Natural killer cell (primary cell): ENCODE measurements at regions not wholly inside any gene's neighbourhood (a gene's known extent, or its start where the extent isn't known, plus 50 kb on each side); places are given as distances from the start of the nearest gene placed in this dataset.

ENCODE experiments used
- ATAC-seq, 3 donors: fragments of 150-1000 bp in 2 of 3; fragments of 200-7000 bp in 1 of 3; cut with Tn5 transposase; 1 replicate in 1 of 3; 2 replicates in 2 of 3; pipeline ENCODE4 v1.10.0; 2021; ENCODE audit warnings: mild to moderate bottlenecking in 2 of 3, moderate library complexity in 2 of 3
- DNase-seq, 2 donors: peaks; one replicate each; pipeline versions ENCODE4 v3.0.0 to v3.0.0-alpha.2; 2013 to 2021; ENCODE audit warnings: mixed read lengths in 1 of 2
- H3K27ac ChIP-seq: one replicate; pipeline ENCODE4 v1.5.1; 2013; ENCODE audit warnings: mild to moderate bottlenecking, low read length
- H3K27me3 ChIP-seq: one replicate; pipeline ENCODE4 v1.6.1; 2013; ENCODE audit warnings: low read length; ENCODE audit not compliant: control insufficient read depth, insufficient read depth
- H3K36me3 ChIP-seq: one replicate; pipeline ENCODE4 v1.6.1; 2013; ENCODE audit warnings: low read length; ENCODE audit not compliant: control insufficient read depth, insufficient read depth
- H3K4me1 ChIP-seq: one replicate; pipeline ENCODE4 v1.6.1; 2013; ENCODE audit warnings: low read length; ENCODE audit not compliant: control insufficient read depth, insufficient read depth
- H3K4me3 ChIP-seq: one replicate; pipeline ENCODE4 v1.5.1; 2013; ENCODE audit warnings: low read length
- H3K9me3 ChIP-seq: one replicate; pipeline ENCODE4 v1.6.1; 2013; ENCODE audit warnings: low read length; ENCODE audit not compliant: control insufficient read depth, insufficient read depth
- H3K27ac Mint-ChIP-seq, 2 donors: one replicate each; pipeline ENCODE4 v1.8.0; 2022; ENCODE audit warnings: mild to moderate bottlenecking in 2 of 2, mixed read lengths in 2 of 2, moderate library complexity in 1 of 2
- H3K27me3 Mint-ChIP-seq, 2 donors: one replicate each; pipeline ENCODE4 v1.8.0; 2022; ENCODE audit warnings: low read depth in 2 of 2, mixed read lengths in 2 of 2
- H3K36me3 Mint-ChIP-seq: one replicate; pipeline ENCODE4 v1.8.0; 2022; ENCODE audit warnings: mixed read lengths
- H3K4me1 Mint-ChIP-seq, 2 donors: one replicate each; pipeline ENCODE4 v1.8.0; 2022; ENCODE audit warnings: mixed read lengths in 2 of 2
- H3K4me3 Mint-ChIP-seq: one replicate; pipeline ENCODE4 v1.8.0; 2022; ENCODE audit warnings: mild to moderate bottlenecking, moderate library complexity, mixed read lengths
- H3K9me3 Mint-ChIP-seq, 2 donors: one replicate each; pipeline ENCODE4 v1.8.0; 2022; ENCODE audit warnings: mixed read lengths in 2 of 2
- WGBS: methylation state at CpG from one replicate; pipeline ENCODE4 v1.1.7; 2013; ENCODE audit warnings: missing lambda C conversion rate; ENCODE audit not compliant: insufficient coverage; 5-methylcytosine and 5-hydroxymethylcytosine counted together
- intact Hi-C: fragments of 100-400 bp; cut with micrococcal nuclease; formaldehyde crosslinking; loops from one replicate; pipeline ENCODE4 v1.14.2; 2022
- TF ChIP-seq, protein P1 (sequence below): fragments of 200-600 bp; IDR thresholded peaks from one replicate; pipeline ENCODE4 v1.8.0; 2022; ENCODE audit warnings: antibody characterized with exemption

GRCh38 chr5:3825531-3826451, 230.2 kb downstream of the IRX1 start:
- H3K27ac ChIP-seq: no peak overlapping the region
- DNase-seq (no peak), ATAC-seq (no peak)
- WGBS: 84% methylated on average over 10 of the region's 12 CpGs
- no peaks in the 10 kb centered on the region for H3K27me3 ChIP-seq
- no peaks in the 10 kb centered on the region for H3K36me3 ChIP-seq
- Mint-ChIP-seq H3K27ac (no peak overlapping the region), H3K36me3 (no peaks in the 10 kb centered on the region), H3K9me3 (no peaks in the 10 kb centered on the region), H3K4me3 (no peak overlapping the region), H3K4me1 (peaks cover 6% of the 10 kb centered on the region in 2 donors), H3K27me3 (peaks cover 10% of the 10 kb centered on the region in 2 donors)
- TF ChIP-seq, protein P1, sequence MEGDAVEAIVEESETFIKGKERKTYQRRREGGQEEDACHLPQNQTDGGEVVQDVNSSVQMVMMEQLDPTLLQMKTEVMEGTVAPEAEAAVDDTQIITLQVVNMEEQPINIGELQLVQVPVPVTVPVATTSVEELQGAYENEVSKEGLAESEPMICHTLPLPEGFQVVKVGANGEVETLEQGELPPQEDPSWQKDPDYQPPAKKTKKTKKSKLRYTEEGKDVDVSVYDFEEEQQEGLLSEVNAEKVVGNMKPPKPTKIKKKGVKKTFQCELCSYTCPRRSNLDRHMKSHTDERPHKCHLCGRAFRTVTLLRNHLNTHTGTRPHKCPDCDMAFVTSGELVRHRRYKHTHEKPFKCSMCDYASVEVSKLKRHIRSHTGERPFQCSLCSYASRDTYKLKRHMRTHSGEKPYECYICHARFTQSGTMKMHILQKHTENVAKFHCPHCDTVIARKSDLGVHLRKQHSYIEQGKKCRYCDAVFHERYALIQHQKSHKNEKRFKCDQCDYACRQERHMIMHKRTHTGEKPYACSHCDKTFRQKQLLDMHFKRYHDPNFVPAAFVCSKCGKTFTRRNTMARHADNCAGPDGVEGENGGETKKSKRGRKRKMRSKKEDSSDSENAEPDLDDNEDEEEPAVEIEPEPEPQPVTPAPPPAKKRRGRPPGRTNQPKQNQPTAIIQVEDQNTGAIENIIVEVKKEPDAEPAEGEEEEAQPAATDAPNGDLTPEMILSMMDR: no peak
- intact Hi-C loops: no loop called here
- no peak overlapping the region for H3K4me3 ChIP-seq
- H3K4me1 ChIP-seq: peaks cover 2% of the 10 kb centered on the region
- peaks cover 2% of the 10 kb centered on the region for H3K9me3 ChIP-seq

- no peak overlapping the region for H3K4me3 Mint-ChIP-seq
- no peak overlapping the region for H3K4me3 ChIP-seq
- TF ChIP-seq, protein P1: no peak
- 1% methylated on average over 8 of the region's 8 CpGs for WGBS
- peaks cover 10% of the 10 kb centered on the region in 2 donors for H3K27me3 Mint-ChIP-seq
- peaks cover 2% of the 10 kb centered on the region for H3K4me1 ChIP-seq
- ATAC-seq: peak in 1 of 3 donors; percentile 76
- H3K9me3 ChIP-seq: peaks cover 2% of the 10 kb centered on the region
- H3K27ac ChIP-seq: no peak overlapping the region
- peaks cover 6% of the 10 kb centered on the region in 2 donors for H3K4me1 Mint-ChIP-seq
- no peaks in the 10 kb centered on the region for H3K36me3 Mint-ChIP-seq
- no peaks in the 10 kb centered on the region for H3K27me3 ChIP-seq
- intact Hi-C loops: no loop called here
- H3K36me3 ChIP-seq: no peaks in the 10 kb centered on the region
- no peaks in the 10 kb centered on the region for H3K9me3 Mint-ChIP-seq
- no peak for DNase-seq
- H3K27ac Mint-ChIP-seq: no peak overlapping the region
Measured at GRCh38 chr5:3827624-3828023, 232.0 kb downstream of the IRX1 start.

DNA sequence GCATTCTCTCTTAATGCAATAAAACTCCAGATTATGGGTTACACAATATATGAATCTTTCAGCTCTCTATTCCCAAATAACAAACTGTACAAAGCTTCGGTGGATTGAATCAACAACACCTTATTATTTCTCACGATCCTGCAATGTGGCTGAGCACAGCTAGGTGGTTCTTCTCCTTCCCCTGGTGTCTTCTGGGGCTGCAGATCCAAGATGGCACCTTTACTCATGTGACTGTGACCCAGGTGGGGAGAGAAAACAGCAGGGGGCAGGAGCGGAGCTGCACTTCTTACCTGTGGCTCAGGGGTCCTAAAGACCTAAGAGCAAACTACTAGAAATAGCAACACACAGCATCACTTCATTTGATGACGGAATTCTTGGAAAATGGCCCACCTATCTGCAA, 233.1 kb downstream of the IRX1 start:
- no peaks in the 10 kb centered on the region for H3K27me3 ChIP-seq
- H3K4me3 ChIP-seq: no peak overlapping the region
- peaks cover 10% of the 10 kb centered on the region in 2 donors for H3K27me3 Mint-ChIP-seq
- peaks cover 6% of the 10 kb centered on the region in 2 donors for H3K4me1 Mint-ChIP-seq
- no peaks in the 10 kb centered on the region for H3K9me3 Mint-ChIP-seq
- intact Hi-C loops: no loop called here
- no peak overlapping the region for H3K4me3 Mint-ChIP-seq
- H3K4me1 ChIP-seq: peaks cover 2% of the 10 kb centered on the region
- peaks cover 2% of the 10 kb centered on the region for H3K9me3 ChIP-seq
- no peak overlapping the region for H3K27ac ChIP-seq
- TF ChIP-seq, protein P1: no peak
- H3K36me3 Mint-ChIP-seq: no peaks in the 10 kb centered on the region
- 86% methylated on average over 4 of the region's 4 CpGs for WGBS
- ATAC-seq: no peak
- H3K27ac Mint-ChIP-seq: no peak overlapping the region
- DNase-seq: no peak
- H3K36me3 ChIP-seq: no peaks in the 10 kb centered on the region
